Tibial nerve (tissue), 4 donors: ENCODE measurements at regions not wholly inside any gene's neighbourhood (a gene's known extent, or its start where the extent isn't known, plus 50 kb on each side); places are given as distances from the start of the nearest gene placed in this dataset.

ENCODE experiments used
- DNase-seq, 2 donors: peaks; one replicate each; pipeline ENCODE4 v3.0.0-alpha.2; 2019; ENCODE audit warnings: low spot score in 2 of 2
- H3K27ac ChIP-seq, 4 donors: fragments of 200-600 bp; sonication (generic) in 3 of 4; one replicate each; pipeline ENCODE4 v1.5.1; 2017 to 2019; ENCODE audit warnings: mild to moderate bottlenecking in 1 of 4
- H3K27me3 ChIP-seq, 2 donors: fragments of 200-600 bp; sonication (generic) in 1 of 2; one replicate each; pipeline versions ENCODE4 v1.5.1 to v1.6.0; 2017 to 2019
- H3K36me3 ChIP-seq, 3 donors: fragments of 200-600 bp; sonication (generic); one replicate each; pipeline ENCODE4 v1.5.1; 2018 to 2019
- H3K4me1 ChIP-seq, 4 donors: fragments of 200-600 bp; sonication (generic) in 3 of 4; one replicate each; pipeline ENCODE4 v1.5.1; 2017 to 2019
- H3K4me3 ChIP-seq, 4 donors: fragments of 200-600 bp; sonication (generic) in 3 of 4; one replicate each; pipeline ENCODE4 v1.5.1; 2017 to 2019; ENCODE audit warnings: mild to moderate bottlenecking in 1 of 4, moderate library complexity in 1 of 4
- H3K9me3 ChIP-seq, 4 donors: fragments of 200-600 bp; sonication (generic) in 3 of 4; one replicate each; pipeline ENCODE4 v1.5.1; 2017 to 2019
- CTCF ChIP-seq, 5 experiments: fragments of 200-600 bp in 3 of 5; fragments of 450-650 bp in 2 of 5; sonication (generic) in 3 of 5; IDR thresholded peaks; one replicate each; pipeline ENCODE4 v1.5.1; 2016 to 2019; ENCODE audit warnings: antibody characterized with exemption in 5 of 5, mild to moderate bottlenecking in 3 of 5, moderate library complexity in 2 of 5
- EP300 ChIP-seq, 2 donors: sonication (generic); formaldehyde crosslinking; IDR thresholded peaks; one replicate each; pipeline ENCODE4 v1.6.1; 2017; ENCODE audit warnings: antibody characterized with exemption in 2 of 2, mild to moderate bottlenecking in 1 of 2
- POLR2A ChIP-seq, 2 donors: fragments of 450-650 bp; IDR thresholded peaks; one replicate each; pipeline ENCODE4 v1.6.1; 2017; ENCODE audit warnings: antibody characterized with exemption in 2 of 2, mild to moderate bottlenecking in 2 of 2, moderate library complexity in 2 of 2
- WGBS, 2 donors: methylation state at CpG; one replicate each; pipeline ENCODE4 v1.1.5; 2018; 5-methylcytosine and 5-hydroxymethylcytosine counted together

GRCh38 chr1:87273291-87273690 is 55.4 kb upstream of the LMO4 start:
- Histone ChIP-seq H3K4me1 (peaks cover 0 to 3% (median 1%) of the 10 kb centered on the region in 4 donors), H3K9me3 (no peaks in the 10 kb centered on the region), H3K36me3 (no peaks in the 10 kb centered on the region), H3K27me3 (no peaks in the 10 kb centered on the region), H3K4me3 (no peak overlapping the region), H3K27ac (no peak overlapping the region)
- DNase-seq: no peak
- WGBS, 2 donors: 17 to 30% methylated on average over 1 of the region's 1 CpG
- no peak for TF ChIP-seq CTCF (IDR thresholded peaks at IDR 0.05)
- no peak for TF ChIP-seq POLR2A (IDR thresholded peaks at IDR 0.05)
- TF ChIP-seq EP300 (IDR thresholded peaks at IDR 0.05): no peak

- Histone ChIP-seq H3K27ac (no peak overlapping the region), H3K4me3 (no peak overlapping the region), H3K27me3 (no peaks in the 10 kb centered on the region), H3K4me1 (peaks cover 0 to 18% (median 7%) of the 10 kb centered on the region in 4 donors), H3K36me3 (no peaks in the 10 kb centered on the region), H3K9me3 (no peaks in the 10 kb centered on the region)
- DNase-seq: no peak
- TF ChIP-seq POLR2A (IDR thresholded peaks at IDR 0.05) (no peak), CTCF (IDR thresholded peaks at IDR 0.05) (no peak), EP300 (IDR thresholded peaks at IDR 0.05) (no peak)
- WGBS, 2 donors: 78% methylated on average over 7 of the region's 7 CpGs
These were observed 53.8 kb upstream of the LMO4 start for GRCh38 chr1:87274851-87275250.

- peak in 1 of 2 donors; percentile 11 for TF ChIP-seq EP300 (IDR thresholded peaks at IDR 0.05)
- no peak for TF ChIP-seq CTCF (IDR thresholded peaks at IDR 0.05)
- DNase-seq: peak; percentile 12 to 17
- H3K27ac ChIP-seq: peak overlapping the region in 3 of 4 donors; percentile 20 to 76 (median 71)
These were observed 49.7 kb upstream of the LMO4 start for GRCh38 chr1:87278825-87279535.

More at GRCh38 chr1:87278825-87279535, 49.7 kb upstream of the LMO4 start:
- Histone ChIP-seq H3K9me3 (no peaks in the 10 kb centered on the region), H3K27me3 (no peaks in the 10 kb centered on the region), H3K4me1 (peaks cover 0 to 21% (median 10%) of the 10 kb centered on the region in 4 donors), H3K36me3 (no peaks in the 10 kb centered on the region), H3K4me3 (no peak overlapping the region)
- 17 to 30% methylated on average over 4 of the region's 4 CpGs for WGBS, 2 donors
